ENCODE measurements at regions not wholly inside any gene's neighbourhood (a gene's known extent, or its start where the extent isn't known, plus 50 kb on each side); places are given as distances from the start of the nearest gene placed in this dataset.

DNA sequence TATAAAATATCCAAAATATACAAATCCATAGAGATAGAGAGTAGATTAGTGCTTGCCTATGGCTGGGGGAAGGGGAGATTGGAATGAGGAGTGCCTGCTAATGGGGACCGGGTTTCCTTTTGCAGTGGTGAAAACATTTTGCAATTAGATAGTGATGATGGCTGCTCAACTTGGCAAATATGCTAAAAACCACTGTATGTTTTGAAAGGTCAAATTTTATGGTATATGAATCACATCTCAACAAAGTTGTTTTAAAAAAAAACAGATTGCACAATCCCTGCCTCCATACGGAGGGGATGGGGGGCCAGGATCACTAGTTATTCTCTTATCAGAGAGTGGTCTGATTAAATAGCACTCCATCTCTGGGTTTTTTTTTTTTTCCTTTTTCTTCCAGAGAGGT lies 76.9 kb upstream of the RIPOR2 start:
- DNase-seq (ENCODE audit: low read depth, low spot score) = no peak

DNA sequence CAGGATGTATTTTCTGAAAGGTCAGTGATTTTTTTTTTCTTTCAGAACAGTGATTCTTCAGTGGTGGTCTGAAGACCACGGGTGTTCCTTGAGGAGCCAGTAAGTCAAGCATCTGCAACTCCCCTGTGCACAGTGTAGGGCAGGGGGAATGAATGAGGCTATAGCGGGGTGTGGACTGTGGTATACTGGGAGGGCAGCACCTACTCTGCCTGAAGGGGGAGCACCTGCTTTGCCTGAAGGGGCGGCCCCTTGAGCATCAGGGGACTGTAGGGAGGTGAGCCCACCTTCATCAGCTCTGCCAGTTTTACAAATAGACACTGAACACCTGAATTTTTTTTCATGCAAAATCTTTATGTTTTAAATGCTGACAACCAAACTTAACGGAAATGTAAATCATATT lies 77.5 kb upstream of the RIPOR2 start:
- Histone ChIP-seq H3K4me3 (ENCODE audit: insufficient read length, low read depth) (no peak overlapping the region), H3K4me1 (ENCODE audit: insufficient read depth, insufficient read length) (no peaks in the 10 kb centered on the region), H3K9ac (ENCODE audit: insufficient read length, low read depth) (no peak overlapping the region), H3K27me3 (ENCODE audit: insufficient read depth, insufficient read length) (no peaks in the 10 kb centered on the region), H3K36me3 (ENCODE audit: insufficient read depth, insufficient read length, low read length) (no peaks in the 10 kb centered on the region), H3K9me3 (ENCODE audit: insufficient read depth, low read length) (no peaks in the 10 kb centered on the region)
- TF ChIP-seq YY1 (IDR thresholded peaks at IDR 0.05; ENCODE audit: insufficient read depth, insufficient read length) = no peak
- TF ChIP-seq SUZ12 (IDR thresholded peaks at IDR 0.05; ENCODE audit: extremely low read depth, insufficient read depth, insufficient read length) = no peak
- no peak for TF ChIP-seq ZNF274 (IDR thresholded peaks at IDR 0.05; ENCODE audit: low read depth, low read length)
- DNase-seq (ENCODE audit: low read depth, low spot score) = no peak

More for the DNA sequence above, 76.9 kb upstream of the RIPOR2 start:
- no peak for TF ChIP-seq YY1 (IDR thresholded peaks at IDR 0.05; ENCODE audit: insufficient read depth, insufficient read length)
- H3K4me3 ChIP-seq (ENCODE audit: insufficient read length, low read depth) = no peak overlapping the region
- H3K9ac ChIP-seq (ENCODE audit: insufficient read length, low read depth) = no peak overlapping the region
- no peaks in the 10 kb centered on the region for H3K4me1 ChIP-seq (ENCODE audit: insufficient read depth, insufficient read length)
- H3K27me3 ChIP-seq (ENCODE audit: insufficient read depth, insufficient read length) = no peaks in the 10 kb centered on the region
- no peaks in the 10 kb centered on the region for H3K36me3 ChIP-seq (ENCODE audit: insufficient read depth, insufficient read length, low read length)
- H3K9me3 ChIP-seq (ENCODE audit: insufficient read depth, low read length) = no peaks in the 10 kb centered on the region

DNA sequence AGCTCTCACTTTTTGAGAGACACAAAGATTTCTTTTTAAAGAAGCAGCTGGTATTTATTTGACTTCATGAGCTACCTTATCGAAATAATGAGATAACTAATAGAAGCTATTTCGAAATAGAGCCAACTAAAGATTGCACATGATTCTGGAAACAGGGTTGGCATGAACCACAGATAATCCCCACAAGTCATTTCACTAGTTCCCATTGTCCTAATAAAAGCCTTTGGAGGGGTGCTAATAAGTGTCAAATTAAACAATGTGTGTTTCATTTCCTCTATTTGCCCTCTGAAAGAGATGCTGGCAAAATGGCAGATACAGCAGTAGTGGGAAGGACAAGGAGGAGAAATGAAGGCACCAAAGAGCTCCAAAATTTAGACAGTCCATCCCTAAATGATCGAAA lies 78.6 kb upstream of the RIPOR2 start:
- no peak overlapping the region for H3K4me3 ChIP-seq (ENCODE audit: insufficient read length, low read depth)
- H3K9ac ChIP-seq (ENCODE audit: insufficient read length, low read depth) = no peak overlapping the region
- no peaks in the 10 kb centered on the region for H3K9me3 ChIP-seq (ENCODE audit: insufficient read depth, low read length)
- no peak for TF ChIP-seq YY1 (IDR thresholded peaks at IDR 0.05; ENCODE audit: insufficient read depth, insufficient read length)
- TF ChIP-seq SUZ12 (IDR thresholded peaks at IDR 0.05; ENCODE audit: extremely low read depth, insufficient read depth, insufficient read length) = no peak
- no peak for TF ChIP-seq ZNF274 (IDR thresholded peaks at IDR 0.05; ENCODE audit: low read depth, low read length)
- no peaks in the 10 kb centered on the region for H3K27me3 ChIP-seq (ENCODE audit: insufficient read depth, insufficient read length)
- H3K4me1 ChIP-seq (ENCODE audit: insufficient read depth, insufficient read length) = no peaks in the 10 kb centered on the region
- no peak for DNase-seq (ENCODE audit: low read depth, low spot score)
- H3K36me3 ChIP-seq (ENCODE audit: insufficient read depth, insufficient read length, low read length) = no peaks in the 10 kb centered on the region

DNA sequence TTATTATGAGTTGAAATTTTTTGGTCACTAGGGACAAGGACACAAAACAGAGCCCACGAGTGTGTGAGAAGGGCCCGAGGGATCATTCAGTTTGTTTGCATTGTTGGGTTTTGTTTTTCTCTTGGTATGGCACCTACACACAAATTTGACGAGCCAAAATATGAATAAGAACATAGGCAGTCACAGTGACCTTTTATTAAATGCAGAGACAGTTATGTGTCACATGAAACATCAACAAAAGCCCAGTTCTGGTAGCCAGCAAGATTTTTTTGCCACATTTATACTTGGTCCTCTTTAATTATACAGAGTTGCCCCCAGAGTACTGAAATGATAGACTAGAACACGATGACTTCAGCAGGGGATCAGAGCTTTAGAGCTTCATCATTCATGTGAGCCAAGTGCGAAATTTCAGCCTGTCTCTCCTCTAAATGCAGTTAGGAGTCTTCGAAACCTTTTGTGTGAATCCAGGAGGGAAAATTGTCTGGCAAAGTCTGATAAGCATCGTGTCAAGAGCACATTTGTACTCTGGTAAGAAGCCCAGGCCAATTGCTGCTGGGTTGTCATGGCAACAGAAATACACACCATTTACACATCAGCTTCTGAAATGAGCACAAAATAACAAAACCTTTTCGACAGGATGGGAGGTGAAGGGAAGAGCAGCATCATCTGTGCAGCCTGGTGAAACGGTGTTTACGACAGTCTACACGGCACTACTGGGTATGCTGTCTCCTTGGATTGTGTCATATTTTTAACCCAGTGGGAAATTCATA lies 79.2 kb upstream of the RIPOR2 start:
- Histone ChIP-seq H3K9ac (ENCODE audit: insufficient read length, low read depth) (no peak overlapping the region), H3K36me3 (ENCODE audit: insufficient read depth, insufficient read length, low read length) (no peaks in the 10 kb centered on the region), H3K27me3 (ENCODE audit: insufficient read depth, insufficient read length) (no peaks in the 10 kb centered on the region), H3K9me3 (ENCODE audit: insufficient read depth, low read length) (no peaks in the 10 kb centered on the region), H3K4me1 (ENCODE audit: insufficient read depth, insufficient read length) (no peaks in the 10 kb centered on the region), H3K4me3 (ENCODE audit: insufficient read length, low read depth) (no peak overlapping the region)
- DNase-seq (ENCODE audit: low read depth, low spot score) = no peak
- TF ChIP-seq YY1 (IDR thresholded peaks at IDR 0.05; ENCODE audit: insufficient read depth, insufficient read length) (no peak), ZNF274 (IDR thresholded peaks at IDR 0.05; ENCODE audit: low read depth, low read length) (no peak), SUZ12 (IDR thresholded peaks at IDR 0.05; ENCODE audit: extremely low read depth, insufficient read depth, insufficient read length) (no peak)

DNA sequence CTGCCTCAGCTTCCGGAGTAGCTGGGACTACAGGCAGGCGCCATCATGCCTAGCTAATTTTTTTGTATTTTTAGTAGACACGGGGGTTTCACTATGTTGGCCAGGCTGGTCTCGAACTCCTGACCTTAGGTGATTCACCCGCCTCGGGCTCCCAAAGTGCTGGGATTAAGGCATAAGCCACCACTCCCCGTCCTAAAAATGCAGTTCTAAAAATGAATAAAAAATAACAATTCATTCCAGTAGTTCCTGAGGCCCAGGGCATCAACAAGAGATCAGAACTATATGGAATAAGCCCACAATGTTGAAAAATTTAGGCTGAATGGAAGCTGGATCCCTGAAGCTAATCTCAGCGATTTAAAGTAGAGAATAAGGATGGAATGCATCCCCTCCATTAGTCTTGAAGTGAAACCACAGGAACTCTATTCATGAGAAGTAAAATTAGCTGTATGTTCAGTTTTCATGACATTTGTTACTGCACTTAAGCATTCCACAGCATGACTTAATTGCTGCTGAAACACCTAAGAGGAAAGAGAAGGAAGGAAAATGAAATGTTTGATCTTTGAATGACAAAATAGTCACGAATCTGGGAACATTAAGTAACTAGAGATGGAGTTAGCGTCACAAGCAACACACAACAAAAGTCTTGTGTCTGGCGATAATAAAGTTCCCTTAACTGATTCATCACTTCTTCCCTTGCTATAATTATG lies 80.4 kb upstream of the RIPOR2 start:
- Histone ChIP-seq H3K4me1 (ENCODE audit: insufficient read depth, insufficient read length) (no peaks in the 10 kb centered on the region), H3K4me3 (ENCODE audit: insufficient read length, low read depth) (no peak overlapping the region), H3K9ac (ENCODE audit: insufficient read length, low read depth) (no peak overlapping the region), H3K36me3 (ENCODE audit: insufficient read depth, insufficient read length, low read length) (no peaks in the 10 kb centered on the region), H3K9me3 (ENCODE audit: insufficient read depth, low read length) (no peaks in the 10 kb centered on the region), H3K27me3 (ENCODE audit: insufficient read depth, insufficient read length) (no peaks in the 10 kb centered on the region)
- DNase-seq (ENCODE audit: low read depth, low spot score) = no peak
- TF ChIP-seq ZNF274 (IDR thresholded peaks at IDR 0.05; ENCODE audit: low read depth, low read length) = no peak
- no peak for TF ChIP-seq SUZ12 (IDR thresholded peaks at IDR 0.05; ENCODE audit: extremely low read depth, insufficient read depth, insufficient read length)
- no peak for TF ChIP-seq YY1 (IDR thresholded peaks at IDR 0.05; ENCODE audit: insufficient read depth, insufficient read length)

DNA sequence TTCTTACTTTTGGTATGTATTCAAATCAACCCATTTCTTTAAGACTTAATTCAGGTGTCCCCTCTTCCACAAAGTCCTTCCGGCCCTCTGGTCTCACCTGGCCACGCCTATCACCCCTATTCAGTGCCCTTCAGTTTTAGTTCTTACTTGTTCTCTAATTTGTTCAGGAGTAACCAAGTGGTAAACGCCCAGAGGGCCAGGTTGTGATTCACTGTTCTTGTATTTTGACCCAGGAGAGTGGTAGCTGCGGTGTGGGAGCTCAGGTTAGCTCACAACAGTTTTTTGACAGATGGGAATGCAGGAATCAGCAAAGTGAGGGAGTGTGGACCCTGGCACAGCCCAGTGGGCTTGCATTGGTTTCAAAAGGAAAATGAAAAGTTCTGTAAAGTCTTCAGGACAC lies 81.7 kb upstream of the RIPOR2 start:
- TF ChIP-seq YY1 (IDR thresholded peaks at IDR 0.05; ENCODE audit: insufficient read depth, insufficient read length) (no peak), SUZ12 (IDR thresholded peaks at IDR 0.05; ENCODE audit: extremely low read depth, insufficient read depth, insufficient read length) (no peak), ZNF274 (IDR thresholded peaks at IDR 0.05; ENCODE audit: low read depth, low read length) (no peak)
- Histone ChIP-seq H3K9ac (ENCODE audit: insufficient read length, low read depth) (no peak overlapping the region), H3K9me3 (ENCODE audit: insufficient read depth, low read length) (no peaks in the 10 kb centered on the region), H3K4me1 (ENCODE audit: insufficient read depth, insufficient read length) (no peaks in the 10 kb centered on the region), H3K27me3 (ENCODE audit: insufficient read depth, insufficient read length) (no peaks in the 10 kb centered on the region), H3K4me3 (ENCODE audit: insufficient read length, low read depth) (no peak overlapping the region), H3K36me3 (ENCODE audit: insufficient read depth, insufficient read length, low read length) (no peaks in the 10 kb centered on the region)
- no peak for DNase-seq (ENCODE audit: low read depth, low spot score)

DNA sequence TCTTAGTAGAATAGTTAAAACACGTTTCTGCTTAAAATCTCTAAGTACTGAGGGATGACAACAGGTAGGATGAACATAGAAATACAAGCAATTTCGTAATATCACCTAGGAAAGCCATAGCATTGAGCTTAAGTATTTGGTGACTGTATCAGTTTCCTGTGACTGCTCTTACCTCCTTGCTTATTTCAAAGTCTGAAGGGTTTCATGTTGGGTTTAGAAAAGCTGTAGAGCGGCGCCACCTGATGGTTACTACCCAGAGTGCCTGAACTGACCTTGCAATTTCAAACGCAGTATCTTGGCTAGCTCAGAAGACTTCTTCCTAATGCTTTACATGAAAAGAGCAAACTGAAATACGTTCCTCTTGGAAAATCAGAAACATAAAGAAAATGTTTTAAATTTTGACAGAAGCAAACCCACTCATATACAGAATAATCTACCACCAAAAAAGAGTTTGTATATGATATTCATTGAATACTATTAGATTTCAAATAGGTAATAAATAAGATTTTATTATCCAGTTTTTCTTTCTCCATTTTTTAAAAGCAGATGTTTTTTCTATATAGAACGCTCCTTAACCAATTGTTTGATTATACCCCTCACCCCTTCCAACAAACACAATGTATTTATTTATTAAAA lies 82.3 kb upstream of the RIPOR2 start:
- Histone ChIP-seq H3K9me3 (ENCODE audit: insufficient read depth, low read length) (no peaks in the 10 kb centered on the region), H3K4me3 (ENCODE audit: insufficient read length, low read depth) (no peak overlapping the region), H3K9ac (ENCODE audit: insufficient read length, low read depth) (no peak overlapping the region), H3K27me3 (ENCODE audit: insufficient read depth, insufficient read length) (no peaks in the 10 kb centered on the region), H3K36me3 (ENCODE audit: insufficient read depth, insufficient read length, low read length) (no peaks in the 10 kb centered on the region), H3K4me1 (ENCODE audit: insufficient read depth, insufficient read length) (no peaks in the 10 kb centered on the region)
- no peak for TF ChIP-seq SUZ12 (IDR thresholded peaks at IDR 0.05; ENCODE audit: extremely low read depth, insufficient read depth, insufficient read length)
- TF ChIP-seq YY1 (IDR thresholded peaks at IDR 0.05; ENCODE audit: insufficient read depth, insufficient read length) = no peak
- TF ChIP-seq ZNF274 (IDR thresholded peaks at IDR 0.05; ENCODE audit: low read depth, low read length) = no peak
- DNase-seq (ENCODE audit: low read depth, low spot score) = peak; percentile 75
